IPS-20b (cell line): ENCODE measurements at regions not wholly inside any gene's neighbourhood (a gene's known extent, or its start where the extent isn't known, plus 50 kb on each side); places are given as distances from the start of the nearest gene placed in this dataset.

Source experiments
- H3K27ac ChIP-seq: one replicate; pipeline ENCODE4 v1.5.1; 2013; ENCODE audit warnings: low read length
- H3K27me3 ChIP-seq: 2 replicates; pipeline ENCODE4 v1.6.1; 2013; ENCODE audit warnings: mild to moderate bottlenecking, low read length, inconsistent platforms; ENCODE audit not compliant: insufficient read depth
- H3K36me3 ChIP-seq: 2 replicates; pipeline ENCODE4 v1.6.1; 2013; ENCODE audit warnings: low read depth, mild to moderate bottlenecking, inconsistent platforms, low read length, moderate library complexity; ENCODE audit not compliant: insufficient read depth
- H3K4me1 ChIP-seq: 2 replicates; pipeline ENCODE4 v1.6.1; 2013; ENCODE audit warnings: mild to moderate bottlenecking, control low read depth, inconsistent platforms, low read length, moderate library complexity; ENCODE audit not compliant: insufficient read depth
- H3K4me3 ChIP-seq: 2 replicates; pipeline ENCODE4 v1.5.1; 2013; ENCODE audit warnings: mild to moderate bottlenecking, low read length, inconsistent platforms
- H3K9ac ChIP-seq: 2 replicates; pipeline ENCODE4 v1.6.1; 2013; ENCODE audit warnings: low read depth, mild to moderate bottlenecking, inconsistent platforms, low read length, moderate library complexity
- H3K9me3 ChIP-seq: 2 replicates; pipeline ENCODE4 v1.6.1; 2013; ENCODE audit warnings: mild to moderate bottlenecking, low read depth, low read length, inconsistent platforms; ENCODE audit not compliant: insufficient read depth

DNA sequence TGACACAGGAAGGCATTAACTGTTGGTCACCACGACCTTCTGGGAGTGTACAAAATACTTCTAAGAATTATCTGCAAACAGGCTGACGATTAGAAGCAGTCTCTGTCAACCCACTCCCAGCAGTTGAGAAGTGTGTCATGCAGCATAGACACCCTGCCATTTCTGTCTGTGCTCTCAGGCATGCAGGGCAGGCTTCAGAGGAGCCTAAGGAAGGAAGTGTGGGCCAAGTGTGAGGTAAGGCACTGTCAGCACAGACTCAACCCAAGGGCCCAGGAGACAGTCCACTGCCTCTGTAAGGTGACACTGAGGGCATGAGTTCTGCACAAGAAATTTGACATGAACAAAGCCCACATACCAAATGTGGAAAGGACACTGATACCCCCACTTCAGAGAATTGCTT is 109.0 kb upstream of the VIPR2 start:
- H3K36me3 ChIP-seq = no peaks in the 10 kb centered on the region
- H3K9me3 ChIP-seq = peaks cover 60% of the 10 kb centered on the region; the same call in 1 of the 2 replicates
- H3K4me3 ChIP-seq = no peak overlapping the region
- no peak overlapping the region for H3K9ac ChIP-seq
- H3K4me1 ChIP-seq = no peaks in the 10 kb centered on the region
- H3K27me3 ChIP-seq = no peaks in the 10 kb centered on the region
- H3K27ac ChIP-seq = no peak overlapping the region

DNA sequence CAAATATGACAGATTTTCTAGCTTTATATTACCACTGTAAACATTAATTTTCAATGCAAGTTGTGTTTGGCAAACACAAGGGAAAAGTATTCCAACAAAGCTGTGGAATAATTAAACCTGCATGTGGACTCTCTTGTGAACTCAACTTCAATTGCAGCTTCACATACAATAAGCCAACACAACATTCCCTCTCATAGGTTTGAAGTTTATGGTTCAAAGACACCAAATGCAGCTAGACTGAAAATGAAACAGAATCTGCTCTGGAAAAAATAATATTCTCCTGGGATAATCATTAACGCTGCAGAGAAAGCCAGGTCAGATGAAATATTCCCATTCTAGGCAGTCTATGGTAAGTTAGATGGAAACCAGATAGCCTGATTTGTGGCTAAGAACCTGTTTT is 105.8 kb upstream of the VIPR2 start:
- Histone ChIP-seq H3K27me3 (no peaks in the 10 kb centered on the region), H3K9ac (no peak overlapping the region)

DNA sequence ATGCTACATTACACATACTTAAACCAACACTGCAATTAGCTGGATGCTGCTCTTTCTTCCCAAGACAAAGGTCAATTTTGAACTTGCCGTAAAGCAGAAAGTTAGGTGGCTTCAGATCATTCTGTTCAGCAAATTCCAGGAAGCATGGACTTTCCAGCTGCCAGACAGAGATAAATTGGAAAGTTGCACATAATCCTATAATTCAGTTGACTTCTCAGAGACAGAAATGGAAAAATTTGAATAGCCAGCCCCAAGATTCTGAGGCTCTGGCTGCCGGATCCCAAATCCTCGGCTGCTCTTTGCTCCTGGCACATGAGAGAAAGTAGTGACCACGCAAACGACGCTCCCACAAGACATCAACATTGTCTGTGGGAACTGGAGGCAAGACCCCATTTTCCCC is 105.0 kb upstream of the VIPR2 start:
- H3K27me3 ChIP-seq = no peaks in the 10 kb centered on the region
- no peak overlapping the region for H3K9ac ChIP-seq
- no peaks in the 10 kb centered on the region for H3K36me3 ChIP-seq
- H3K4me1 ChIP-seq = no peaks in the 10 kb centered on the region
- peaks cover 61% of the 10 kb centered on the region; the same call in 1 of the 2 replicates for H3K9me3 ChIP-seq
- no peak overlapping the region for H3K27ac ChIP-seq
- H3K4me3 ChIP-seq = no peak overlapping the region

More for the DNA sequence above, 105.8 kb upstream of the VIPR2 start:
- no peak overlapping the region for H3K27ac ChIP-seq
- H3K4me3 ChIP-seq = no peak overlapping the region
- H3K9me3 ChIP-seq = peaks cover 64% of the 10 kb centered on the region; the same call in 1 of the 2 replicates
- no peaks in the 10 kb centered on the region for H3K36me3 ChIP-seq
- no peaks in the 10 kb centered on the region for H3K4me1 ChIP-seq

DNA sequence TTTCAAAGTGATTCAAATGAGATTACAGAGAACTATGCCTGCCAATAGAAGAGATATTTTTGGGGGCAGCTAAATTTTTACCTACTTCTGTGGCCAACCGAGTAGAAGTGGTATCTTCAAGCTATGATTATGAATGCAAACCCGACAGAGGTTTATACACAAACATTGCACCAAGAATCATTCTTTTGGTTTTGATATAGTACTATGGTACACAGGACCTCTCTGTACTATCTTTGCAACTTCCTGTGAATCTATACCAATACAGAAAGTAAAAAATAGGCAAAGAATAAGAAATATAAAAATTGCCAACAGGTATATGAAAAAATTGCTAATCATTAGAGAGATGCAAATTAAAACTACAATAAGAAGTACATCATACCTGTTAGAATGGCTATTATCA is 103.2 kb upstream of the VIPR2 start:
- H3K27ac ChIP-seq = no peak overlapping the region
- no peak overlapping the region for H3K4me3 ChIP-seq
- no peaks in the 10 kb centered on the region for H3K27me3 ChIP-seq
- H3K9ac ChIP-seq = no peak overlapping the region
- no peaks in the 10 kb centered on the region for H3K4me1 ChIP-seq
- peaks cover 45% of the 10 kb centered on the region; the same call in 1 of the 2 replicates for H3K9me3 ChIP-seq
- H3K36me3 ChIP-seq = no peaks in the 10 kb centered on the region

DNA sequence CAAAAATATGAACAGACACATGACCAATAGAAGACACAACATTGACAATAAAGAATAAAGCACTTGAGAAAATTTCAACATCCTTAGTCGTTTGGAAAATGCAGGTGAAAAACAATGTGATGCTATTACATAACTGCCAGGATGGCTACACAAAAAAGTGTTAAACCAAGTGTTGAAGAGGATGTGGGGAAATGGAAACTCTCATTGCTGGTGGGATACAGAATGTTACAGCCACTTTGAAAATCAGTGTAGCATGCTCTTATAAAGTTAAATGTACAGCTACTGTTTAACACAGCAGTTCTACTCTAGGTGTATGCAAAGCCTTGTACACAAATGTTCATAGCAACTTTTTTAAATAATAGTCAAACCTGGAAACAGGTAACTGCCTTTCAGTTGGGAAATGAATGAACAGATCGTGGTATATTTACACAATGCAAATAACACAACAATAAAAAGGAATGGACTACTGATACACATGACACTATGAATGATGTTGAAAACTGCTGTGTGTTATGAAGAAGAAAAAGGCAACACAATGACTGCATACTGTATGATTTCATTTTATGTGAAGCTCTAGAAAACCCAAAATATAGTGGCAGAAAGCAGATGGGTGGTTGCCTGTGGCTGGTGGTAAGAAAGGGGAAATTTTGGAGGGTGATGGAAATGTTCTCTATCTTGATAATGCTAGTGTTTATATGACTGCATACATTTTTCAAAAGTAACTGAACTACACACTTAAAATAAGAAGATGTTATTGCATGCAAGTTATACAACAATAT is 102.2 kb upstream of the VIPR2 start:
- Histone ChIP-seq H3K4me1 (no peaks in the 10 kb centered on the region), H3K9me3 (peaks cover 34% of the 10 kb centered on the region; the same call in 1 of the 2 replicates), H3K27ac (no peak overlapping the region), H3K36me3 (no peaks in the 10 kb centered on the region), H3K27me3 (no peaks in the 10 kb centered on the region), H3K9ac (no peak overlapping the region), H3K4me3 (no peak overlapping the region)

DNA sequence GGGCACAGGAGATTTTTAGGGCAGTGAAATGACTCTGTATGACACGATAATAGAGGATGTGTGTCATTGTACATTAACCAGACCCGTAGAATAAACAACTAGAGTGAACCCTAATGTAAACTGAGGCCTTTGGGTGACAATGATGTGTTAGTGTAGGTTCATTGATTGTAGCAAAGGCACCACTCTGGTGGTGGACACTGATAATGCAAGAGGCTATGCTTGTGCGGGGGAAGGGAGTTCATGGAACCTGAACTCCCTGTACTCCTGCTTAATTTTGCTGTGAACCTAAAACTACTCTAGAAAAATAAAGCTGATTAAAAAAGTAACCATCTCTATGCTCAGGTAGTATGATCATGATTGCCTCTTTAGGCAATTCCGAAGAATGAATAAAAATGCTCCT is 96.3 kb upstream of the VIPR2 start:
- no peak overlapping the region for H3K4me3 ChIP-seq
- H3K27me3 ChIP-seq = no peaks in the 10 kb centered on the region
- H3K36me3 ChIP-seq = no peaks in the 10 kb centered on the region
- no peak overlapping the region for H3K27ac ChIP-seq
- peaks cover 27% of the 10 kb centered on the region; the same call in 1 of the 2 replicates for H3K9me3 ChIP-seq
- no peaks in the 10 kb centered on the region for H3K4me1 ChIP-seq
- H3K9ac ChIP-seq = no peak overlapping the region

DNA sequence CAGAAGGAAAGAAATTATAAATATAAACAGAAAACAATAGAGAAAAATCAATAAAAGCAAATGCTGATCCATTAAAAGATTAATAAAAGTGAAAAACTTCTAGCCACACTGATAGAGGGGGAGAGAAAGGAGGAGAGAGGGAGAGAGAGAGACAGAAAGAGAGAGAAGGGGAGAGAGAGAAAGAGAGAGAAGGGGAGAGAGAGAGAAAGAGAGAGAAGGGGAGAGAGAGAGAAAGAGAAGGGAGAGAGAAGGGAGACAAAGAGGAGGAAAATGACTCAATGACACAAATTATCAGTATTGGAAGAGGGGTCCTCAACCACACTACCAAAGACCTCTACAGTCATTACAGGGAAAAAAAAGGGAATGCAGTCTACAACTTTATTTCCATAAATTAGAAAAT is 94.4 kb upstream of the VIPR2 start:
- peaks cover 25% of the 10 kb centered on the region; the same call in 1 of the 2 replicates for H3K9me3 ChIP-seq
- no peaks in the 10 kb centered on the region for H3K27me3 ChIP-seq

DNA sequence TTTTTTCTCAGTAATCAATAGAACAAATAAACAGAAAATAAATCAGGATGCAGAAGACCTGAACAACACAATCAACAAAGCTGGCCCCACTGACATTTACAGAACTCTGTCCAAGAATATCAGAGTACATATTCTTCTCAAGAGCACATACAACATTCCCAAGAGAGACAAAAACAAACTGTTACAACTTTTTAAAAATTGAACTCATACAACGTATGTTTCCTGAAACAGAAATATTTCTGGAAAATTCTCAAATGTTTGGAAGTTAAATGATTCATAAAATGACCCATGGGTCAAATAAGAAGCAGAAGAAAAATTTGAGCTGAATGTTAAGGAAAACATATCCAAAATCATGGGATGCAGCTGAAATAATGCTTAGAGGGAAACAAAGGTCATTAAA is 93.9 kb upstream of the VIPR2 start:
- Histone ChIP-seq H3K4me3 (no peak overlapping the region), H3K9me3 (peaks cover 30% of the 10 kb centered on the region), H3K27me3 (no peaks in the 10 kb centered on the region), H3K4me1 (no peaks in the 10 kb centered on the region), H3K27ac (no peak overlapping the region), H3K36me3 (no peaks in the 10 kb centered on the region), H3K9ac (no peak overlapping the region)

More for the DNA sequence above, 94.4 kb upstream of the VIPR2 start:
- Histone ChIP-seq H3K27ac (no peak overlapping the region), H3K9ac (no peak overlapping the region), H3K4me1 (no peaks in the 10 kb centered on the region), H3K36me3 (no peaks in the 10 kb centered on the region), H3K4me3 (no peak overlapping the region)

DNA sequence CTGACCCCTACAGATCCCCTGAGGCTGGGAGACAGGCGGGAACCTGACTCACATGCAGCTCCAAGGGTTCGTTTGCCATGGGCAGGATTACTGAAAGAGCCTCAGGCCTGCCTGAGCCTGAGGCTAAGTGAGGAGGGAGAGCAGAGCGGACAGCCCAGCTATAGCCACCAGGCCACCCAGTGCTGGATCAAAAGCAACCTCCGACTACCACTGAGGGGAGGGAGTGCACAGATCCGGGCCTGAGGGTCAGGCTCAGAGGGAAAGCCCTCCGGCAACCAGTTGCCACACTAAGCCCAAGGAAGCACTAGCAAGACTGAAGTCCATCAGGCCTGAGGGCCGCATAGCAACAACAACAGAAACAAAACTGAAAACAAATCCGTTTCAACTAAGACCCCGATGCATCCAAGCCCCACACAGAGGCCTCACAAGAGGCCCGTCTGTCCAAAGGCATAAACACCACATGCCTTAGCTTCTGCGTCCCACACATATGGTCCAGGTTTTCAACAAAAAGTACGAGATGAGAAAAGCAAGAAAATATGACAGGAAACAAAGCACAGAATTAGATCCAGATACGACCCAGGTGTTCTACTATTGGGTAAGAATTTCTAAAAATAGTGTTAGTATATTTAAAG is 92.5 kb upstream of the VIPR2 start:
- Histone ChIP-seq H3K9me3 (peaks cover 37% of the 10 kb centered on the region), H3K4me3 (no peak overlapping the region), H3K27ac (no peak overlapping the region), H3K27me3 (no peaks in the 10 kb centered on the region), H3K36me3 (no peaks in the 10 kb centered on the region), H3K4me1 (no peaks in the 10 kb centered on the region), H3K9ac (no peak overlapping the region)

DNA sequence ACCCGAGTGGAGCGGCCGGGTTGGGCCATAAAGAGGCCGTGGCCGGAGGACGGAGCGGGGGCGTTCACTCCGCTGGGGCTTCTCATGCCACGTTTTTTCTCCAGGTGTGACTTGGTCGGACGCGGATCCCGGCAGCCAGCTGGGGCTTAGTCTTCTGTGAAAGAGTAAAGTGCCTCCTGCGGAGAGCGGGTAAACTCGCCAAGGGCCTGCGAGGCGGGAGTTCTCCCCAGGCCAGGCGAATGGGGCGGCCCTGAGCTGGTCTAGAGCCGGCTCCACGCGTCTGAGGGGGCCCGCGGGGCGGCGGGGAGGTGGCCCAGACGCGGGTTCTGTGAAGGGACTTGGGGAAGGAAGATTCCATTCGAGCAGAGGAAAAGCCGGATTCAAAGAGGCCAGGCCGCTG is 86.3 kb upstream of the VIPR2 start:
- H3K36me3 ChIP-seq = no peaks in the 10 kb centered on the region
- H3K4me1 ChIP-seq = no peaks in the 10 kb centered on the region
- peaks cover 30% of the 10 kb centered on the region for H3K9me3 ChIP-seq
- no peaks in the 10 kb centered on the region for H3K27me3 ChIP-seq
- H3K9ac ChIP-seq = no peak overlapping the region
- no peak overlapping the region for H3K4me3 ChIP-seq
- H3K27ac ChIP-seq = no peak overlapping the region

DNA sequence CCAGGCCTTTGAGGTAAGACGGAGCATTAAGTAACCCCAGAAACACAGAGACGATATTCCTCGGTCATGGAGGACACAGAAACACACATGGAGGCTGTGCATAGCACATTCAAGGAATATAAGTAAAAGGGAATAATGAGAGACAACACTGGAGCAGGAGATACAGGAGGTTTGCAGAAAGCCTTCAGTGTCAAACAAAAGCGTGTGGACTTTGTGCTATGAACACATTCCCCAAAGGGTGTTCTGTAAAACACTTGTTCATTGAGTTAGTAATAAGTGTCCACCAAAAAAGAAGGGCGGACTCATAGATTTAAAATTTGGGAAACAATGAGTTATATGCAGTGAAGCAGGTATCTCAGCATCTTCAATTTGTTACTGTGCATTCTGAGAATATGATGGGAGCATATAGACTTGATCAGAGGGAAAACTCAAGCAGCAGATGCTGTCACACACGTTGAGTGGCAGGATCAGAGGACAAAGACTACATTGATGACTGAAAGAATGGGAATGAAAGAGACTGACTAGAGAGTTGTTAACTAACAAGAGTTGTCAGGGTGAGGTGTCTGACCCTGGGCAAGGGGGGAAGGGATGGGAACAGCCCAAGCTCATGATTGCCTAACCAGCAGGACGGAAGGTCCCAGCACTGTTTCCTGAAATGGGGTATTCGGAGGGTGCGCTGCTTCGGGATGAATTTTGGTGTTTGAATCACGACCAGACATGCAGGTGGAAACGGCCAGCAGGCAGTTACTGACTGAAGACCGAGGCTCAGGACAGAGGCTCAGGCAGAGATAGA is 85.2 kb upstream of the VIPR2 start:
- no peaks in the 10 kb centered on the region for H3K4me1 ChIP-seq

More for the DNA sequence above, 85.2 kb upstream of the VIPR2 start:
- no peak overlapping the region for H3K4me3 ChIP-seq
- H3K9ac ChIP-seq = no peak overlapping the region
- peaks cover 28% of the 10 kb centered on the region for H3K9me3 ChIP-seq
- no peaks in the 10 kb centered on the region for H3K27me3 ChIP-seq
- no peak overlapping the region for H3K27ac ChIP-seq
- no peaks in the 10 kb centered on the region for H3K36me3 ChIP-seq
